SU-DHL-6 (cell line): ENCODE measurements at regions not wholly inside any gene's neighbourhood (a gene's known extent, or its start where the extent isn't known, plus 50 kb on each side); places are given as distances from the start of the nearest gene placed in this dataset.

Experiments
- CTCF ChIP-seq: fragments of 200-600 bp; sonication (generic); IDR thresholded peaks from one replicate; pipeline ENCODE4 v1.5.1; 2017; ENCODE audit warnings: antibody characterized with exemption, mild to moderate bottlenecking, low read length, moderate library complexity; ENCODE audit not compliant: insufficient read depth, poor library complexity, severe bottlenecking
- EZH2phosphoT487 ChIP-seq: fragments of 200-600 bp; sonication (generic), shearing (Covaris generic); conservative IDR thresholded peaks from 2 replicates; pipeline ENCODE4 v1.6.1; 2018; ENCODE audit warnings: mild to moderate bottlenecking, antibody characterized with exemption, low read length, moderate library complexity, mixed read lengths

DNA sequence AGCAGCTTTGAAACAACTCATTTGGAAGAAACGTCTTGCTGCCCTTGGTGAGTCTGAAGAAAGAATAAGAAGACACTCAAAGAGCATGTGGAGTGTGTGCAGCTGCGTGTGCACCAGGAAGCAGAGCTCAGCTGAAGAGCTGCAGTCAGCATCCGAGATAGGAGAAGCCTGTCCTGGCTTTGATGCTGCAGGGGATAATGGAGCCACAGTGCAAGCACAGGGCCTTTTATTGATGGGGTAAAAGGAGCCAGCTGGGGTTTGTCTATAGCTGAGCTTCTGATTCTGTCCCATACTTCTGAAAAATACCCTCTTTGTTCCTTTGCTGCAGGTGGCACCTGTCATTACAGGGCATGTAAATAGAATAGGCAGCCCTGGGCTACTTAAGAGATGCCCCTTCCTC lies 375.7 kb upstream of the ZNF462 start:
- TF ChIP-seq CTCF (no peak), EZH2phosphoT487 (no peak)
